ENCODE measurements at regions not wholly inside any gene's neighbourhood (a gene's known extent, or its start where the extent isn't known, plus 50 kb on each side); places are given as distances from the start of the nearest gene placed in this dataset.

GRCh38 chr14:55814064-55814463, 234.1 kb downstream of the KTN1 start:
- no peak for TF ChIP-seq CTCF (IDR thresholded peaks at IDR 0.05)
- DNase-seq (ENCODE audit: low spot score) (no peak), ATAC-seq (ENCODE audit: insufficient number of reproducible peaks, low FRiP score, low read depth) (no peak)
- H3K4me3 ChIP-seq, result no peak overlapping the region
- no peaks in the 10 kb centered on the region for H3K4me1 ChIP-seq (ENCODE audit: control insufficient read depth in 1 of 2, low read depth in 2 of 2)
- H3K27ac ChIP-seq, result no peak overlapping the region
- no peaks in the 10 kb centered on the region for H3K9me3 ChIP-seq
- no peaks in the 10 kb centered on the region for H3K36me3 ChIP-seq
- no peaks in the 10 kb centered on the region for H3K27me3 ChIP-seq (replicated peaks; ENCODE audit: insufficient read depth)

- Histone ChIP-seq H3K9me3 (no peaks in the 10 kb centered on the region), H3K36me3 (no peaks in the 10 kb centered on the region), H3K4me3 (no peak overlapping the region), H3K27ac (no peak overlapping the region), H3K4me1 (ENCODE audit: control insufficient read depth in 1 of 2, low read depth in 2 of 2) (no peaks in the 10 kb centered on the region), H3K27me3 (replicated peaks; ENCODE audit: insufficient read depth) (no peaks in the 10 kb centered on the region)
- TF ChIP-seq CTCF (IDR thresholded peaks at IDR 0.05), result no peak
- DNase-seq (ENCODE audit: low spot score) (no peak), ATAC-seq (ENCODE audit: insufficient number of reproducible peaks, low FRiP score, low read depth) (no peak)
Observed at GRCh38 chr14:55814873-55815272, 234.9 kb downstream of the KTN1 start.

- no peaks in the 10 kb centered on the region for H3K27me3 ChIP-seq (replicated peaks; ENCODE audit: insufficient read depth)
Observed at GRCh38 chr14:55816225-55816624, 236.2 kb downstream of the KTN1 start.

GRCh38 chr14:55819610-55820304, 239.8 kb downstream of the KTN1 start:
- no peak overlapping the region for H3K27ac ChIP-seq
- no peaks in the 10 kb centered on the region for H3K27me3 ChIP-seq (replicated peaks; ENCODE audit: insufficient read depth)
- no peak for DNase-seq (ENCODE audit: low spot score)
- H3K4me1 ChIP-seq (ENCODE audit: control insufficient read depth in 1 of 2, low read depth in 2 of 2), result no peaks in the 10 kb centered on the region
- peaks cover 3% of the 10 kb centered on the region for H3K9me3 ChIP-seq
- ATAC-seq (ENCODE audit: insufficient number of reproducible peaks, low FRiP score, low read depth), result no peak
- H3K36me3 ChIP-seq, result no peaks in the 10 kb centered on the region
- H3K4me3 ChIP-seq, result no peak overlapping the region
- TF ChIP-seq CTCF (IDR thresholded peaks at IDR 0.05), result no peak

More at GRCh38 chr14:55816225-55816624, 236.2 kb downstream of the KTN1 start:
- H3K9me3 ChIP-seq, result no peaks in the 10 kb centered on the region
- H3K4me1 ChIP-seq (ENCODE audit: control insufficient read depth in 1 of 2, low read depth in 2 of 2), result no peaks in the 10 kb centered on the region
- no peaks in the 10 kb centered on the region for H3K36me3 ChIP-seq
- no peak overlapping the region for H3K4me3 ChIP-seq
- TF ChIP-seq CTCF (IDR thresholded peaks at IDR 0.05), result no peak
- DNase-seq (ENCODE audit: low spot score), result no peak
- H3K27ac ChIP-seq, result no peak overlapping the region
- no peak for ATAC-seq (ENCODE audit: insufficient number of reproducible peaks, low FRiP score, low read depth)

- no peak for ATAC-seq (ENCODE audit: insufficient number of reproducible peaks, low FRiP score, low read depth)
- Histone ChIP-seq H3K4me3 (no peak overlapping the region), H3K9me3 (peaks cover 3% of the 10 kb centered on the region), H3K27me3 (replicated peaks; ENCODE audit: insufficient read depth) (no peaks in the 10 kb centered on the region), H3K36me3 (no peaks in the 10 kb centered on the region), H3K4me1 (ENCODE audit: control insufficient read depth in 1 of 2, low read depth in 2 of 2) (no peaks in the 10 kb centered on the region), H3K27ac (no peak overlapping the region)
- DNase-seq (ENCODE audit: low spot score), result no peak
- no peak for TF ChIP-seq CTCF (IDR thresholded peaks at IDR 0.05)
Observed at GRCh38 chr14:55822906-55823305, 242.9 kb downstream of the KTN1 start.
